DOHH2 (cell line): ENCODE measurements at regions not wholly inside any gene's neighbourhood (a gene's known extent, or its start where the extent isn't known, plus 50 kb on each side); places are given as distances from the start of the nearest gene placed in this dataset.

Source experiments
- H3F3A ChIP-seq: fragments of 200-600 bp; sonication (generic), shearing (Covaris generic); 2 replicates; pipeline ENCODE4 v1.6.0; 2016; ENCODE audit warnings: antibody characterized with exemption, mild to moderate bottlenecking; ENCODE audit not compliant: control insufficient read depth, insufficient read depth
- H3K27ac ChIP-seq: fragments of 200-600 bp; sonication (generic); 2 replicates; pipeline ENCODE4 v1.5.1; 2014; ENCODE audit warnings: low read depth, mild to moderate bottlenecking, low read length, moderate library complexity
- H3K27me3 ChIP-seq: fragments of 200-600 bp; sonication (generic); 2 replicates; pipeline ENCODE4 v1.6.1; 2014; ENCODE audit warnings: mild to moderate bottlenecking, low read length, mixed read lengths; ENCODE audit not compliant: control insufficient read depth
- H3K36me3 ChIP-seq: fragments of 200-600 bp; sonication (generic); 2 replicates; pipeline ENCODE4 v1.6.1; 2014; ENCODE audit warnings: mild to moderate bottlenecking, low read length, moderate library complexity, mixed read lengths; ENCODE audit not compliant: control insufficient read depth
- H3K4me1 ChIP-seq: fragments of 200-600 bp; sonication (generic); 2 replicates; pipeline ENCODE4 v1.6.1; 2014; ENCODE audit warnings: mild to moderate bottlenecking, low read length, mixed read lengths; ENCODE audit not compliant: control insufficient read depth
- H3K4me2 ChIP-seq: fragments of 200-600 bp; sonication (generic); 2 replicates; pipeline ENCODE4 v1.6.0; 2014; ENCODE audit warnings: mild to moderate bottlenecking, low read length, moderate library complexity
- H3K4me3 ChIP-seq: fragments of 200-600 bp; sonication (generic); 2 replicates; pipeline ENCODE4 v1.5.1; 2014; ENCODE audit warnings: mild to moderate bottlenecking, low read length, mixed read lengths
- H3K79me2 ChIP-seq: fragments of 200-600 bp; sonication (generic); 2 replicates; pipeline ENCODE4 v1.6.1; 2014; ENCODE audit warnings: mild to moderate bottlenecking, low read length, mixed read lengths; ENCODE audit not compliant: control insufficient read depth
- H3K9me2 ChIP-seq: fragments of 200-600 bp; sonication (generic); replicated peaks from 2 replicates; pipeline ENCODE4 v1.6.1; 2014; ENCODE audit warnings: mild to moderate bottlenecking, low read length, mixed read lengths; ENCODE audit not compliant: control insufficient read depth
- H3K9me3 ChIP-seq: fragments of 200-600 bp; sonication (generic); 2 replicates; pipeline ENCODE4 v1.6.1; 2014; ENCODE audit warnings: antibody characterized with exemption, low read length, mixed read lengths; ENCODE audit not compliant: control insufficient read depth, insufficient read depth
- H4K20me1 ChIP-seq: fragments of 200-600 bp; sonication (generic); 2 replicates; pipeline ENCODE4 v1.6.0; 2014; ENCODE audit warnings: low read depth, mild to moderate bottlenecking, antibody characterized with exemption, low read length, moderate library complexity; ENCODE audit not compliant: control insufficient read depth, insufficient read depth
- EZH2phosphoT487 ChIP-seq: fragments of 200-600 bp; sonication (generic); IDR thresholded peaks from 2 replicates; pipeline ENCODE4 v1.6.1; 2017; ENCODE audit warnings: borderline replicate concordance, mild to moderate bottlenecking, antibody characterized with exemption, low read length, moderate library complexity, mixed read lengths
- TF ChIP-seq, protein P1 (sequence below): fragments of 200-600 bp; sonication (generic); IDR thresholded peaks from one replicate; pipeline ENCODE4 v1.5.1; 2014; ENCODE audit warnings: antibody characterized with exemption, mild to moderate bottlenecking, low read depth, low read length; ENCODE audit not compliant: poor library complexity, severe bottlenecking

DNA sequence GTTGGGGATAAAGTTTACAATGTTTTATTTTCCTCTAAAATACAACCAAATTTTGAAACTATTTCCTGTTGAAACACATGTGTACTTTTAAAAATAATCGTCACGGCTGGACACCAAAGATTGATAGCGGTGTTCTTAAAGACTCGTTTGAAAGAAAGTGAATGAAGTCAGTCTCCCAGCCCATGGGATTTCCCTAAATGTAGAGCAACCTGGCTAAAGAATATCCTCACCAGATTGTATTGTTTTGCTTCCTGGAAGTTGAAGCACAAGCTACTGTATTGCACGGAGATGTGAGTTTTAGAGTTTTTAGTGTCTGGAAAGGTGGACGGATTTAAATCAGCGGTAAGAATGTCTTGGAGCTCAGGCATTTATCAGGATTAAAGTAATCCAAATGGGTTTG is 189.5 kb downstream of the THBS2 start:
- no peaks in the 10 kb centered on the region for H3K9me2 ChIP-seq
- H3K9me3 ChIP-seq, result no peaks in the 10 kb centered on the region
- no peaks in the 10 kb centered on the region for H3K79me2 ChIP-seq
- no peaks in the 10 kb centered on the region for H3K36me3 ChIP-seq
- H3F3A ChIP-seq, result no peaks in the 10 kb centered on the region
- H3K4me2 ChIP-seq, result no peak overlapping the region
- no peaks in the 10 kb centered on the region for H3K27me3 ChIP-seq
- TF ChIP-seq EZH2phosphoT487, result no peak
- TF ChIP-seq, protein P1, sequence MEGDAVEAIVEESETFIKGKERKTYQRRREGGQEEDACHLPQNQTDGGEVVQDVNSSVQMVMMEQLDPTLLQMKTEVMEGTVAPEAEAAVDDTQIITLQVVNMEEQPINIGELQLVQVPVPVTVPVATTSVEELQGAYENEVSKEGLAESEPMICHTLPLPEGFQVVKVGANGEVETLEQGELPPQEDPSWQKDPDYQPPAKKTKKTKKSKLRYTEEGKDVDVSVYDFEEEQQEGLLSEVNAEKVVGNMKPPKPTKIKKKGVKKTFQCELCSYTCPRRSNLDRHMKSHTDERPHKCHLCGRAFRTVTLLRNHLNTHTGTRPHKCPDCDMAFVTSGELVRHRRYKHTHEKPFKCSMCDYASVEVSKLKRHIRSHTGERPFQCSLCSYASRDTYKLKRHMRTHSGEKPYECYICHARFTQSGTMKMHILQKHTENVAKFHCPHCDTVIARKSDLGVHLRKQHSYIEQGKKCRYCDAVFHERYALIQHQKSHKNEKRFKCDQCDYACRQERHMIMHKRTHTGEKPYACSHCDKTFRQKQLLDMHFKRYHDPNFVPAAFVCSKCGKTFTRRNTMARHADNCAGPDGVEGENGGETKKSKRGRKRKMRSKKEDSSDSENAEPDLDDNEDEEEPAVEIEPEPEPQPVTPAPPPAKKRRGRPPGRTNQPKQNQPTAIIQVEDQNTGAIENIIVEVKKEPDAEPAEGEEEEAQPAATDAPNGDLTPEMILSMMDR, result no peak
- no peak overlapping the region for H3K27ac ChIP-seq
- H4K20me1 ChIP-seq, result no peaks in the 10 kb centered on the region
- H3K4me3 ChIP-seq, result no peak overlapping the region
- no peaks in the 10 kb centered on the region for H3K4me1 ChIP-seq

DNA sequence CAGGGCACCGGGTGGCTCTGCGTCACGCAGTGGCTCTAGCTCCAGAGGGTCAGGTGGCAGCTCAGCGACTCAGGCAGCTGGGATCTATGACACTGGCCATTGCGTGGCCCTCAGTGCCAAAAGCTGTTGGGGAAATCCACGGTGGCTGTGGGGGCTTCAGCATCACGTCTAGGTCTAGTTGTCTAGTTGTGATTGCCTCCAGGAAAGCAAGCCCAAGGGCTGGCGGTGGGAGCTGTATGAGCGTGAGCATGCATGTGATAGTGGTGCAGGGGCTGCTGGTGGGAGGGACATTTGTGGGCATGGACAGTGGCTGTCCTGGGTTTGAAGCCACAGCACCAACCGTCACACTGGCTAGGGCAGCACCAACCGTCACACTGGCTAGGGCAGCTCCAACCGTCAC is 191.4 kb downstream of the THBS2 start:
- H4K20me1 ChIP-seq, result no peaks in the 10 kb centered on the region
- H3F3A ChIP-seq, result no peaks in the 10 kb centered on the region
- no peak overlapping the region for H3K4me2 ChIP-seq
- H3K9me2 ChIP-seq, result no peaks in the 10 kb centered on the region; the same call in 1 of the 2 replicates
- H3K9me3 ChIP-seq, result no peaks in the 10 kb centered on the region
- no peaks in the 10 kb centered on the region for H3K36me3 ChIP-seq
- no peaks in the 10 kb centered on the region for H3K79me2 ChIP-seq
- no peaks in the 10 kb centered on the region for H3K27me3 ChIP-seq
- no peak overlapping the region for H3K27ac ChIP-seq
- no peak overlapping the region for H3K4me3 ChIP-seq
- H3K4me1 ChIP-seq, result no peaks in the 10 kb centered on the region
- TF ChIP-seq EZH2phosphoT487, result no peak
- TF ChIP-seq, protein P1, result no peak

DNA sequence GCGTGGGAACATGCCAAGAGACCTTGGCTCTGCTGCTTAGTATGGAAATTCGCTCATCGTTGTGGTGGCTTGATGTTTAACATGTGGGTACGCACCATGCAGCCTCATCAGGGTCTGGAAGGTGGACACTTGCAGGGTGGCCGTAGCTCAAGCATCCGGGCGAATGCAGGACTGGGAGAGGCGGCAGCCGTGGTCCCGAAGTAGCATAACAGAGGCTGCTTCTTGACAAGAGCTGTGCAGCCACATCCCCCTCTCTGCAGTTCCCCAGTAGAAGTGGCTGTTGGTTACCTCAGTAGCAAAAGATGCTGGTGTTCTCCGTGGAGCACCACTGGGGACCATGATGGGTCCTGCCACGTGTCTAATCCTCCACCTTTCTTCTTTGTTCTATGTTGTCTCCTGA is 195.0 kb downstream of the THBS2 start:
- H3K4me2 ChIP-seq, result no peak overlapping the region
- H3K79me2 ChIP-seq, result no peaks in the 10 kb centered on the region
- TF ChIP-seq EZH2phosphoT487, result no peak
- TF ChIP-seq, protein P1, result no peak
- no peaks in the 10 kb centered on the region for H3K36me3 ChIP-seq
- no peaks in the 10 kb centered on the region; the same call in 1 of the 2 replicates for H3K9me2 ChIP-seq
- H3K27ac ChIP-seq, result no peak overlapping the region
- H3K4me3 ChIP-seq, result no peak overlapping the region
- no peaks in the 10 kb centered on the region for H3F3A ChIP-seq
- H3K27me3 ChIP-seq, result no peaks in the 10 kb centered on the region
- no peaks in the 10 kb centered on the region for H3K9me3 ChIP-seq
- H4K20me1 ChIP-seq, result no peaks in the 10 kb centered on the region
- no peaks in the 10 kb centered on the region for H3K4me1 ChIP-seq

DNA sequence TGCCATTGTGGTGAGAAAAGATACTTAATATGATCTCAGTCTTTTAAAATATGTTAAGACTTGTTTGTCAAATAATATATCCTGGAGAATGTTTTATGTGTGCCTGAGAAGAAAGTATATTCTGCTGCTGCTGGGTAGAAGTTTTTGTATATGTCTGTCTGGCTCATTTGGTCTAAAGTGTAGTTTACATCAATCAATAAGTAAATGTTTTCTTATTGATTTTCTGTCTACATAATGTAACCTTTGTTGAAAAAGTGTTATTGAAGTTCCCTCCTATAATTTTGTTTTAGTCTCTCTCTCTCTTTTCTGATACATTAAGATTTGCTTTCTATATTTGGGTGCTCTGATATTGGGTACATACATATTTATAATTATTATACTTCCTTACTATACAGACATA is 201.2 kb downstream of the THBS2 start:
- Histone ChIP-seq H3K4me2 (no peak overlapping the region), H3K4me1 (no peaks in the 10 kb centered on the region), H3K36me3 (no peaks in the 10 kb centered on the region), H3F3A (no peaks in the 10 kb centered on the region), H3K9me2 (no peaks in the 10 kb centered on the region; the same call in 1 of the 2 replicates), H3K27me3 (no peaks in the 10 kb centered on the region), H3K9me3 (no peaks in the 10 kb centered on the region), H3K27ac (no peak overlapping the region), H3K79me2 (no peaks in the 10 kb centered on the region), H4K20me1 (no peaks in the 10 kb centered on the region), H3K4me3 (no peak overlapping the region)
- TF ChIP-seq, protein P1, result no peak
- no peak for TF ChIP-seq EZH2phosphoT487
